ENCODE measurements at regions not wholly inside any gene's neighbourhood (a gene's known extent, or its start where the extent isn't known, plus 50 kb on each side); places are given as distances from the start of the nearest gene placed in this dataset.

- no peak for TF ChIP-seq ZNF778 (CRISPR knock-in tag; IDR thresholded peaks at IDR 0.05)
- TF ChIP-seq, protein P1, sequence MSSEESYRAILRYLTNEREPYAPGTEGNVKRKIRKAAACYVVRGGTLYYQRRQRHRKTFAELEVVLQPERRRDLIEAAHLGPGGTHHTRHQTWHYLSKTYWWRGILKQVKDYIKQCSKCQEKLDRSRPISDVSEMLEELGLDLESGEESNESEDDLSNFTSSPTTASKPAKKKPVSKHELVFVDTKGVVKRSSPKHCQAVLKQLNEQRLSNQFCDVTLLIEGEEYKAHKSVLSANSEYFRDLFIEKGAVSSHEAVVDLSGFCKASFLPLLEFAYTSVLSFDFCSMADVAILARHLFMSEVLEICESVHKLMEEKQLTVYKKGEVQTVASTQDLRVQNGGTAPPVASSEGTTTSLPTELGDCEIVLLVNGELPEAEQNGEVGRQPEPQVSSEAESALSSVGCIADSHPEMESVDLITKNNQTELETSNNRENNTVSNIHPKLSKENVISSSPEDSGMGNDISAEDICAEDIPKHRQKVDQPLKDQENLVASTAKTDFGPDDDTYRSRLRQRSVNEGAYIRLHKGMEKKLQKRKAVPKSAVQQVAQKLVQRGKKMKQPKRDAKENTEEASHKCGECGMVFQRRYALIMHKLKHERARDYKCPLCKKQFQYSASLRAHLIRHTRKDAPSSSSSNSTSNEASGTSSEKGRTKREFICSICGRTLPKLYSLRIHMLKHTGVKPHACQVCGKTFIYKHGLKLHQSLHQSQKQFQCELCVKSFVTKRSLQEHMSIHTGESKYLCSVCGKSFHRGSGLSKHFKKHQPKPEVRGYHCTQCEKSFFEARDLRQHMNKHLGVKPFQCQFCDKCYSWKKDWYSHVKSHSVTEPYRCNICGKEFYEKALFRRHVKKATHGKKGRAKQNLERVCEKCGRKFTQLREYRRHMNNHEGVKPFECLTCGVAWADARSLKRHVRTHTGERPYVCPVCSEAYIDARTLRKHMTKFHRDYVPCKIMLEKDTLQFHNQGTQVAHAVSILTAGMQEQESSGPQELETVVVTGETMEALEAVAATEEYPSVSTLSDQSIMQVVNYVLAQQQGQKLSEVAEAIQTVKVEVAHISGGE (CRISPR knock-in tag; IDR thresholded peaks at IDR 0.05) = no peak
- TF ChIP-seq MCM3 (IDR thresholded peaks at IDR 0.05) = no peak
Observed at GRCh38 chr2:220835583-220835982, 736.5 kb downstream of the EPHA4 start (continued).

DNA sequence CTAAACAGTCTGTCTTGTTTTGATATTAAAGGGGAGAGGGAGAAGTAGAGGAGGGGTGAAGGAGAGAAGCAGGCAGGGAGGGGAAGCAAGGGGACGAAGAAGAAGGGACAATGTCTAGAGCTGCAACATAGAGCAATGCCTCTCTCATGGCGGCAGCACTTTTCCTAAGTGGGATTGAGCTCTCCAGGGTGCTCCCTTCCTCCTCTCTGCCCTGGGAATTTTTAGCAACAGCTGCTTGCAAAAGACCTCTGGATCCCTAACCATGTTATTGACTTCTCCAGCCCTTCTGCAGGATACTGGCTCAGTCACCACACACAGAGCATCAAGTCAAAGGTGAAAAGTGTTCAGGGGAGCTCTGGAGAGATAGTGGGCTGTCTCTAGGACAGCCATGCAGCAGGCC, 734.9 kb downstream of the EPHA4 start:
- DNase-seq (ENCODE audit: extremely low read depth in 1 of 4, low spot score in 3 of 4) (no peak), FAIRE-seq (no peak), ATAC-seq (no peak)
- Histone ChIP-seq H2AFZ (ENCODE audit: low read depth, low read length) (no peak overlapping the region), H3K4me2 (ENCODE audit: insufficient read depth, low read length) (no peak overlapping the region), H3K27ac (ENCODE audit: extremely low read depth, low read depth, low read length) (no peak overlapping the region), H3K4me1 (replicated peaks in 1 of 2; ENCODE audit: control insufficient read depth in 2 of 2, insufficient read depth in 2 of 2, low read length in 2 of 2) (no peaks in the 10 kb centered on the region), H4K20me1 (replicated peaks; ENCODE audit: control insufficient read depth, insufficient read depth, low read length) (no peaks in the 10 kb centered on the region), H3K9ac (ENCODE audit: insufficient read depth in 1 of 2, low read depth in 2 of 2, low read length in 2 of 2) (no peak overlapping the region), H3K4me3 (no peak overlapping the region), H3K27me3 (ENCODE audit: control insufficient read depth in 2 of 2, insufficient read depth in 2 of 2, low read length in 2 of 2) (no peaks in the 10 kb centered on the region), H3K79me2 (ENCODE audit: control insufficient read depth, insufficient read depth, low read length) (no peaks in the 10 kb centered on the region), H3K36me3 (ENCODE audit: control insufficient read depth, insufficient read depth, low read length) (no peaks in the 10 kb centered on the region), H3K9me1 (ENCODE audit: control insufficient read depth, insufficient read depth, low read length) (no peaks in the 10 kb centered on the region), H3K9me3 (replicated peaks; ENCODE audit: control insufficient read depth, insufficient read depth, low read depth, low read length) (no peaks in the 10 kb centered on the region)
- intact Hi-C loops (cut with micrococcal nuclease) (no loop called here), in situ Hi-C loops (cut with MboI) (no loop called here)
- WGBS (ENCODE audit: insufficient coverage, low coverage, missing lambda C conversion rate) = 0% methylated on average over 1 of the region's 2 CpGs
- BruUV-seq (replicated peaks) = no TSS peak
- CTCF ChIA-PET (ENCODE audit: low intra/inter-chr PET ratio) = no interaction called here
- POLR2A ChIA-PET = no interaction called here
- TF ChIP-seq EZH2 (IDR thresholded peaks at IDR 0.05; ENCODE audit: borderline replicate concordance, low read depth, low read length) (no peak), NBN (IDR thresholded peaks at IDR 0.05; ENCODE audit: low read depth) (no peak), PKNOX1 (IDR thresholded peaks at IDR 0.05) (no peak), AFF1 (IDR thresholded peaks at IDR 0.05; ENCODE audit: low read depth in 1 of 2, partially characterized antibody in 2 of 2) (no peak), LEF1 (IDR thresholded peaks at IDR 0.05) (no peak), ARHGAP35 (IDR thresholded peaks at IDR 0.05; ENCODE audit: partially characterized antibody) (no peak), HDAC6 (IDR thresholded peaks at IDR 0.05; ENCODE audit: low read depth, low read length) (no peak)
- TF ChIP-seq, protein P2, sequence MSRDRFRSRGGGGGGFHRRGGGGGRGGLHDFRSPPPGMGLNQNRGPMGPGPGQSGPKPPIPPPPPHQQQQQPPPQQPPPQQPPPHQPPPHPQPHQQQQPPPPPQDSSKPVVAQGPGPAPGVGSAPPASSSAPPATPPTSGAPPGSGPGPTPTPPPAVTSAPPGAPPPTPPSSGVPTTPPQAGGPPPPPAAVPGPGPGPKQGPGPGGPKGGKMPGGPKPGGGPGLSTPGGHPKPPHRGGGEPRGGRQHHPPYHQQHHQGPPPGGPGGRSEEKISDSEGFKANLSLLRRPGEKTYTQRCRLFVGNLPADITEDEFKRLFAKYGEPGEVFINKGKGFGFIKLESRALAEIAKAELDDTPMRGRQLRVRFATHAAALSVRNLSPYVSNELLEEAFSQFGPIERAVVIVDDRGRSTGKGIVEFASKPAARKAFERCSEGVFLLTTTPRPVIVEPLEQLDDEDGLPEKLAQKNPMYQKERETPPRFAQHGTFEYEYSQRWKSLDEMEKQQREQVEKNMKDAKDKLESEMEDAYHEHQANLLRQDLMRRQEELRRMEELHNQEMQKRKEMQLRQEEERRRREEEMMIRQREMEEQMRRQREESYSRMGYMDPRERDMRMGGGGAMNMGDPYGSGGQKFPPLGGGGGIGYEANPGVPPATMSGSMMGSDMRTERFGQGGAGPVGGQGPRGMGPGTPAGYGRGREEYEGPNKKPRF (IDR thresholded peaks at IDR 0.05; ENCODE audit: low read depth, low read length) = no peak

Measured in K562 (cell line).